SK-N-SH treated with all-trans-retinoic acid at 6 μM for 48 hours (cell line): ENCODE measurements at regions not wholly inside any gene's neighbourhood (a gene's known extent, or its start where the extent isn't known, plus 50 kb on each side); places are given as distances from the start of the nearest gene placed in this dataset.

Experiments used
- BACH2 ChIP-seq: fragments of 250-450 bp; sonication (Bioruptor Pico); IDR thresholded peaks from 2 replicates; pipeline ENCODE4 v1.9.0; 2021; ENCODE audit warnings: mild to moderate bottlenecking, borderline replicate concordance
- CSDC2 ChIP-seq: fragments of 250-450 bp; sonication (Bioruptor Pico); IDR thresholded peaks from 2 replicates; pipeline ENCODE4 v1.5.0; 2020; ENCODE audit warnings: mild to moderate bottlenecking, moderate library complexity
- ESRRG ChIP-seq: fragments of 250-450 bp; sonication (Bioruptor Pico); IDR thresholded peaks from 2 replicates; pipeline ENCODE4 v1.6.1; 2021; ENCODE audit warnings: mild to moderate bottlenecking
- OSR1 ChIP-seq: fragments of 250-450 bp; sonication (Bioruptor Pico); IDR thresholded peaks from 2 replicates; pipeline ENCODE4 v1.8.0; 2022; ENCODE audit warnings: moderate library complexity, mild to moderate bottlenecking, inconsistent platforms
- PATZ1 ChIP-seq: fragments of 250-450 bp; sonication (Bioruptor Pico); IDR thresholded peaks from 2 replicates; pipeline ENCODE4 v1.8.0; 2020; ENCODE audit warnings: mild to moderate bottlenecking, moderate library complexity, borderline replicate concordance
- PPARA ChIP-seq: fragments of 250-450 bp; sonication (Bioruptor Pico); IDR thresholded peaks from 2 replicates; pipeline ENCODE4 v1.5.0; 2020; ENCODE audit warnings: mild to moderate bottlenecking, borderline replicate concordance
- TCF4 ChIP-seq: fragments of 250-450 bp; sonication (Bioruptor Pico); IDR thresholded peaks from 2 replicates; pipeline ENCODE4 v1.8.0; 2021; ENCODE audit warnings: mild to moderate bottlenecking, moderate library complexity, borderline replicate concordance
- TOX ChIP-seq: fragments of 250-450 bp; sonication (Bioruptor Pico); IDR thresholded peaks from 2 replicates; pipeline ENCODE4 v1.8.0; 2021; ENCODE audit warnings: mild to moderate bottlenecking, moderate library complexity, borderline replicate concordance
- TSHZ2 ChIP-seq: fragments of 250-450 bp; sonication (Bioruptor Pico); IDR thresholded peaks from 2 replicates; pipeline ENCODE4 v1.5.0; 2020; ENCODE audit warnings: mild to moderate bottlenecking, moderate library complexity
- ZNF565 ChIP-seq: fragments of 450-650 bp; formaldehyde crosslinking; conservative IDR thresholded peaks from 2 replicates; pipeline ENCODE4 v1.5.0; 2020; ENCODE audit warnings: low read depth, mild to moderate bottlenecking, moderate library complexity

- no peak for TF ChIP-seq TCF4 (CRISPR knock-in tag)
- TF ChIP-seq TSHZ2 (CRISPR knock-in tag), result no peak
- no peak for TF ChIP-seq OSR1 (CRISPR knock-in tag)
- TF ChIP-seq PPARA (CRISPR knock-in tag), result no peak
- no peak for TF ChIP-seq PATZ1 (CRISPR knock-in tag)
- TF ChIP-seq ESRRG (CRISPR knock-in tag), result no peak
- TF ChIP-seq CSDC2 (CRISPR knock-in tag), result no peak
- no peak for TF ChIP-seq BACH2 (CRISPR knock-in tag)
- TF ChIP-seq TOX (CRISPR knock-in tag), result no peak
- TF ChIP-seq ZNF565 (CRISPR knock-in tag), result no peak
These were observed 269.0 kb downstream of the LTN1 start for GRCh38 chr21:28723646-28724045.
